Epithelial cell of prostate (primary cell): ENCODE measurements at regions not wholly inside any gene's neighbourhood (a gene's known extent, or its start where the extent isn't known, plus 50 kb on each side); places are given as distances from the start of the nearest gene placed in this dataset.
A peak's percentile ranks its signal among the peaks of the same experiment; 100 is the strongest.
"Not testable (repeated sequence)": the region's sequence is repeated elsewhere in the genome, so short reads cannot be mapped to it uniquely, and the experiment has no call there.

Source experiments
- DNase-seq: peaks from one replicate; pipeline ENCODE4 v3.0.0-alpha.2; 2011; ENCODE audit warnings: low read depth, low spot score
- H3K27ac ChIP-seq: fragments of 450-650 bp; 2 replicates; pipeline ENCODE4 v1.5.1; 2017; ENCODE audit warnings: mild to moderate bottlenecking

- no peak for DNase-seq
These were observed 1261.2 kb upstream of the SLC39A10 start for GRCh38 chr2:194395818-194396217.

GRCh38 chr2:194385376-194385775 is 1271.7 kb upstream of the SLC39A10 start:
- H3K27ac ChIP-seq, result no peak overlapping the region
- DNase-seq, result no peak

More at GRCh38 chr2:194395818-194396217, 1261.2 kb upstream of the SLC39A10 start:
- no peak overlapping the region for H3K27ac ChIP-seq

- DNase-seq, result no peak
These were observed 1273.6 kb upstream of the SLC39A10 start for GRCh38 chr2:194383401-194383800.

GRCh38 chr2:194382221-194382620 is 1274.8 kb upstream of the SLC39A10 start:
- H3K27ac ChIP-seq, result no peak overlapping the region
- no peak for DNase-seq

More at GRCh38 chr2:194383401-194383800, 1273.6 kb upstream of the SLC39A10 start:
- no peak overlapping the region for H3K27ac ChIP-seq

GRCh38 chr2:194380011-194380410 is 1277.0 kb upstream of the SLC39A10 start:
- no peak for DNase-seq
- H3K27ac ChIP-seq, result no peak overlapping the region

GRCh38 chr2:194367390-194367789 is 1289.6 kb upstream of the SLC39A10 start:
- H3K27ac ChIP-seq, DNase-seq: not testable (repeated sequence)

GRCh38 chr2:194363878-194364277 is 1293.1 kb upstream of the SLC39A10 start:
- DNase-seq, result no peak
- no peak overlapping the region for H3K27ac ChIP-seq

- DNase-seq, result no peak
- H3K27ac ChIP-seq, result no peak overlapping the region
These were observed 1293.7 kb upstream of the SLC39A10 start for GRCh38 chr2:194363295-194363694.

GRCh38 chr2:194352505-194352904 is 1304.5 kb upstream of the SLC39A10 start:
- DNase-seq, result no peak
- no peak overlapping the region for H3K27ac ChIP-seq

GRCh38 chr2:194346193-194346592 is 1310.8 kb upstream of the SLC39A10 start:
- no peak for DNase-seq
- H3K27ac ChIP-seq, result no peak overlapping the region

- no peak for DNase-seq
- H3K27ac ChIP-seq, result no peak overlapping the region
These were observed 1311.7 kb upstream of the SLC39A10 start for GRCh38 chr2:194345347-194345746.

- DNase-seq, result peak; percentile 24
- peak overlapping the region; percentile 40 for H3K27ac ChIP-seq
These were observed 1313.9 kb upstream of the SLC39A10 start for GRCh38 chr2:194343167-194343566.

GRCh38 chr2:194332799-194333490 is 1324.1 kb upstream of the SLC39A10 start:
- no peak overlapping the region for H3K27ac ChIP-seq
- no peak for DNase-seq

GRCh38 chr2:194328456-194328855 is 1328.6 kb upstream of the SLC39A10 start:
- no peak overlapping the region for H3K27ac ChIP-seq
- no peak for DNase-seq

- no peak for DNase-seq
- no peak overlapping the region for H3K27ac ChIP-seq
These were observed 1329.7 kb upstream of the SLC39A10 start for GRCh38 chr2:194327196-194327888.

- H3K27ac ChIP-seq, result no peak overlapping the region
- no peak for DNase-seq
These were observed 1333.3 kb upstream of the SLC39A10 start for GRCh38 chr2:194323740-194324139.

GRCh38 chr2:194320520-194320919 is 1336.5 kb upstream of the SLC39A10 start:
- no peak for DNase-seq
- no peak overlapping the region for H3K27ac ChIP-seq

GRCh38 chr2:194319222-194319992 is 1337.6 kb upstream of the SLC39A10 start:
- no peak for DNase-seq
- H3K27ac ChIP-seq, result no peak overlapping the region

GRCh38 chr2:194314042-194314441 is 1343.0 kb upstream of the SLC39A10 start:
- no peak overlapping the region for H3K27ac ChIP-seq
- no peak for DNase-seq

- H3K27ac ChIP-seq, result no peak overlapping the region
- DNase-seq, result no peak
These were observed 1352.8 kb upstream of the SLC39A10 start for GRCh38 chr2:194304191-194304590.

- DNase-seq, result no peak
- H3K27ac ChIP-seq, result no peak overlapping the region
These were observed 1355.1 kb upstream of the SLC39A10 start for GRCh38 chr2:194301946-194302345.
